GM12864 (cell line): ENCODE measurements at regions not wholly inside any gene's neighbourhood (a gene's known extent, or its start where the extent isn't known, plus 50 kb on each side); places are given as distances from the start of the nearest gene placed in this dataset.

ENCODE experiments used
- DNase-seq: peaks from one replicate; pipeline ENCODE4 v3.0.0-alpha.2; 2011; ENCODE audit warnings: low read depth
- H3K4me3 ChIP-seq: 2 replicates; pipeline ENCODE4 v1.5.1; 2011; ENCODE audit warnings: mild to moderate bottlenecking, low read depth, low read length, control low read depth
- CTCF ChIP-seq: IDR thresholded peaks from 2 replicates; pipeline ENCODE4 v1.5.1; 2011; ENCODE audit warnings: low read depth, mild to moderate bottlenecking, moderate library complexity, low read length, control low read depth, inconsistent platforms; ENCODE audit errors: missing control alignments

- no peak for DNase-seq
- no peak overlapping the region for H3K4me3 ChIP-seq
- peak; percentile 49 for TF ChIP-seq CTCF
These were observed 136.7 kb downstream of the SMAD6 start for GRCh38 chr15:66838671-66839239.

GRCh38 chr15:66839506-66840112 lies 137.6 kb downstream of the SMAD6 start:
- no peak for DNase-seq
- no peak for TF ChIP-seq CTCF
- no peak overlapping the region for H3K4me3 ChIP-seq

- H3K4me3 ChIP-seq, result no peak overlapping the region
- DNase-seq, result no peak
- no peak for TF ChIP-seq CTCF
These were observed 138.8 kb downstream of the SMAD6 start for GRCh38 chr15:66840615-66841390.

- no peak for TF ChIP-seq CTCF
- H3K4me3 ChIP-seq, result no peak overlapping the region
- no peak for DNase-seq
These were observed 140.1 kb downstream of the SMAD6 start for GRCh38 chr15:66841953-66842681.

GRCh38 chr15:66842710-66843441 lies 140.8 kb downstream of the SMAD6 start:
- DNase-seq, result no peak
- no peak for TF ChIP-seq CTCF
- no peak overlapping the region for H3K4me3 ChIP-seq

GRCh38 chr15:66843581-66843980 lies 141.5 kb downstream of the SMAD6 start:
- no peak overlapping the region for H3K4me3 ChIP-seq
- DNase-seq, result no peak
- TF ChIP-seq CTCF, result no peak
